SU-DHL-6 (cell line): ENCODE measurements at regions not wholly inside any gene's neighbourhood (a gene's known extent, or its start where the extent isn't known, plus 50 kb on each side); places are given as distances from the start of the nearest gene placed in this dataset.

ENCODE experiments used
- CTCF ChIP-seq: fragments of 200-600 bp; sonication (generic); IDR thresholded peaks from one replicate; pipeline ENCODE4 v1.5.1; 2017; ENCODE audit warnings: antibody characterized with exemption, mild to moderate bottlenecking, low read length, moderate library complexity; ENCODE audit not compliant: insufficient read depth, poor library complexity, severe bottlenecking
- EZH2phosphoT487 ChIP-seq: fragments of 200-600 bp; sonication (generic), shearing (Covaris generic); conservative IDR thresholded peaks from 2 replicates; pipeline ENCODE4 v1.6.1; 2018; ENCODE audit warnings: mild to moderate bottlenecking, antibody characterized with exemption, low read length, moderate library complexity, mixed read lengths

GRCh38 chr16:52283584-52284375, 263.2 kb downstream of the TOX3 start:
- TF ChIP-seq CTCF, result no peak
- no peak for TF ChIP-seq EZH2phosphoT487
